Bronchial epithelial cell (primary cell): ENCODE measurements at regions not wholly inside any gene's neighbourhood (a gene's known extent, or its start where the extent isn't known, plus 50 kb on each side); places are given as distances from the start of the nearest gene placed in this dataset.
A peak's percentile ranks its signal among the peaks of the same experiment; 100 is the strongest.

Experiments used
- DNase-seq: peaks from one replicate; pipeline ENCODE4 v3.0.0-alpha.2; 2010; ENCODE audit warnings: low read depth
- FAIRE-seq: peaks from 2 replicates; lab custom pipeline; 2011; peaks lifted over from hg19 to GRCh38; lab: Jason Lieb, UNC
- H3K27me3 ChIP-seq: 2 replicates; pipeline ENCODE4 v1.5.1; 2011; ENCODE audit warnings: low read length; ENCODE audit not compliant: control insufficient read depth, insufficient read depth
- H3K36me3 ChIP-seq: 2 replicates; pipeline ENCODE4 v1.5.1; 2011; ENCODE audit warnings: low read length; ENCODE audit not compliant: control insufficient read depth, insufficient read depth
- H3K4me3 ChIP-seq: 2 replicates; pipeline ENCODE4 v1.5.1; 2011; ENCODE audit warnings: mild to moderate bottlenecking, low read depth, low read length, control low read depth
- CTCF ChIP-seq: IDR thresholded peaks from 2 replicates; pipeline ENCODE4 v1.5.1; 2011; ENCODE audit warnings: mild to moderate bottlenecking, moderate library complexity, low read length, control low read depth, inconsistent platforms; ENCODE audit not compliant: insufficient read depth, severe bottlenecking

DNA sequence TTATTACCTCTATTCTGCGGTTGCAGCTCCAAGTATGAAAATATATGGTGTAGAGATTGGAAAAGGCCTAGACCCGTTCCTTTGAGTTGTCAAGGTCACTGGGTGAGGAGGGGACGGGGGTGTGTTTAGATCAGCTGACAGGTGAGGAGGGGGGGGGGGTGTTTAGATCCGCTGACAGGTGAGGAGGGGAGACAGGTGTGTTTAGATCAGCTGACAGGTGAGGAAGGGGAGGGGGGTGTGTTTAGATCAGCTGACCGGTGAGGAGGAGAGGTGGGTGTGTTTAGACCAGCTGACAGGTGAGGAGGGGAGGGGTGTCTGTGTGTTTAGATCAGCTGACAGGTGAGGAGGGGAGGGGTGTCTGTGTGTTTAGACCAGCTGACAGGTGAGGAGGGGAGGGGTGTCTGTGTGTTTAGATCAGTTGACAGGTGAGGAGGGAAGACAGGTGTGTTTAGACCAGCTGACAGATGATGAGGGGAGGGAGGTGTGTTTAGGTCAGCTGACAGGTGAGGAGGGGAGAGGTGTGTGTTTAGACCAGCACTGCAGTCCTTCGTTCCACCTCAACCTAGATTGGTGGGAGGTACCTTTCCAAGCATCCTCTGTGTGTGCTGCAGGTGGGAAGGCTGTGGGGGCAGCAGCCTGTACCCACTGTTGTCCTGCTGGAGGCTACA lies 655.0 kb upstream of the ADARB2 start:
- TF ChIP-seq CTCF: no peak
- peak; percentile 100 for FAIRE-seq
- no peaks in the 10 kb centered on the region for H3K27me3 ChIP-seq
- no peak for DNase-seq
- H3K36me3 ChIP-seq: no peaks in the 10 kb centered on the region
- no peak overlapping the region for H3K4me3 ChIP-seq

- no peaks in the 10 kb centered on the region for H3K36me3 ChIP-seq
- DNase-seq (no peak), FAIRE-seq (no peak)
- no peak for TF ChIP-seq CTCF
- H3K4me3 ChIP-seq: no peak overlapping the region
- no peaks in the 10 kb centered on the region for H3K27me3 ChIP-seq
These were observed 650.3 kb upstream of the ADARB2 start for GRCh38 chr10:2387672-2388071.

GRCh38 chr10:2387261-2387660 lies 649.9 kb upstream of the ADARB2 start:
- Histone ChIP-seq H3K36me3 (no peaks in the 10 kb centered on the region), H3K27me3 (no peaks in the 10 kb centered on the region), H3K4me3 (no peak overlapping the region)
- FAIRE-seq (no peak), DNase-seq (no peak)
- no peak for TF ChIP-seq CTCF

GRCh38 chr10:2380218-2380617 lies 642.9 kb upstream of the ADARB2 start:
- H3K4me3 ChIP-seq: no peak overlapping the region
- DNase-seq (no peak), FAIRE-seq (no peak)
- no peak for TF ChIP-seq CTCF
- no peaks in the 10 kb centered on the region for H3K27me3 ChIP-seq
- no peaks in the 10 kb centered on the region for H3K36me3 ChIP-seq

DNA sequence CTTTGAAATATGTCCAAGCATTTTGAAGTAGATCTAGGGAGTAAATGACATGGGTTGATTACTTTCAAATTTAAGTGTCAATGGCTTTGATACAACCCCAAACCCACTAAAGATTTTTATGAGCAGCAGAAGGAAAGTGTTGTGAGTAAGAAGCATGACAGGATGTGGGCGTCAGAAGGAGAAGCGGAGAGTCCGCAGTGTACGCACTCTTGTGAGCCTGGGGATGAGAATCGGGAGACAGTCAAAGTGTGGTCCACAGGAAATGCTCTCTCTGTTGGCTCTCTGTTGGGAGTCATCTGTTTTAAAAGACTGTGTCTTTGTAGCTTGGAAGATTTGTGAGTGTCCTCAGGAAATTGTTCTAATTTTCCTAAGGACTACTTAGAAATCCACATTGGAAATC lies 629.8 kb upstream of the ADARB2 start:
- FAIRE-seq (no peak), DNase-seq (no peak)
- no peak overlapping the region for H3K4me3 ChIP-seq
- TF ChIP-seq CTCF: no peak
- no peaks in the 10 kb centered on the region for H3K36me3 ChIP-seq
- H3K27me3 ChIP-seq: no peaks in the 10 kb centered on the region
